Endothelial cell (in vitro differentiated cells): ENCODE measurements at regions not wholly inside any gene's neighbourhood (a gene's known extent, or its start where the extent isn't known, plus 50 kb on each side); places are given as distances from the start of the nearest gene placed in this dataset.
"Not testable (repeated sequence)": the region's sequence is repeated elsewhere in the genome, so short reads cannot be mapped to it uniquely, and the experiment has no call there.

ENCODE experiments used
- DNase-seq: peaks from one replicate; pipeline ENCODE4 v3.0.0; 2021; ENCODE audit warnings: low spot score
- H3K27ac Mint-ChIP-seq: one replicate; pipeline ENCODE4 v1.8.0; 2021; ENCODE audit warnings: mixed read lengths, inconsistent platforms; ENCODE audit not compliant: unreplicated experiment
- H3K27me3 Mint-ChIP-seq: one replicate; pipeline ENCODE4 v1.8.0; 2021; ENCODE audit warnings: mild to moderate bottlenecking, moderate library complexity, mixed read lengths, inconsistent platforms; ENCODE audit not compliant: unreplicated experiment
- H3K36me3 Mint-ChIP-seq: one replicate; pipeline ENCODE4 v1.8.0; 2021; ENCODE audit warnings: mild to moderate bottlenecking, low read depth, mixed read lengths, inconsistent platforms; ENCODE audit not compliant: unreplicated experiment
- H3K4me1 Mint-ChIP-seq: one replicate; pipeline ENCODE4 v1.8.0; 2021; ENCODE audit warnings: mild to moderate bottlenecking, mixed read lengths, inconsistent platforms; ENCODE audit not compliant: unreplicated experiment
- H3K4me3 Mint-ChIP-seq: one replicate; pipeline ENCODE4 v1.8.0; 2021; ENCODE audit warnings: mild to moderate bottlenecking, mixed read lengths, inconsistent platforms; ENCODE audit not compliant: unreplicated experiment
- H3K9me3 Mint-ChIP-seq: one replicate; pipeline ENCODE4 v1.8.0; 2021; ENCODE audit warnings: mixed read lengths, inconsistent platforms; ENCODE audit not compliant: unreplicated experiment
- CTCF ChIP-seq: fragments of 200-600 bp; sonication (generic); IDR thresholded peaks from one replicate; pipeline ENCODE4 v1.5.0; 2021; ENCODE audit warnings: antibody characterized with exemption; ENCODE audit not compliant: unreplicated experiment

GRCh38 chr11:49442669-49443068 is 234.3 kb upstream of the FOLH1 start:
- Mint-ChIP-seq H3K9me3 (peaks cover 8% of the 10 kb centered on the region), H3K4me1 (no peaks in the 10 kb centered on the region)
- no peak for DNase-seq

GRCh38 chr11:49439901-49440300 is 231.5 kb upstream of the FOLH1 start:
- not testable (repeated sequence) for H3K36me3 Mint-ChIP-seq, H3K4me1 Mint-ChIP-seq, DNase-seq, H3K4me3 Mint-ChIP-seq, H3K27ac Mint-ChIP-seq, H3K9me3 Mint-ChIP-seq, H3K27me3 Mint-ChIP-seq

More at GRCh38 chr11:49442669-49443068, 234.3 kb upstream of the FOLH1 start:
- H3K27ac Mint-ChIP-seq, result no peak overlapping the region
- H3K36me3 Mint-ChIP-seq, result no peaks in the 10 kb centered on the region
- no peaks in the 10 kb centered on the region for H3K27me3 Mint-ChIP-seq
- TF ChIP-seq CTCF, result no peak
- no peak overlapping the region for H3K4me3 Mint-ChIP-seq

- H3K27me3 Mint-ChIP-seq, H3K4me1 Mint-ChIP-seq, H3K4me3 Mint-ChIP-seq, H3K9me3 Mint-ChIP-seq, DNase-seq, H3K36me3 Mint-ChIP-seq, H3K27ac Mint-ChIP-seq: not testable (repeated sequence)
These were observed 225.9 kb upstream of the FOLH1 start for GRCh38 chr11:49434308-49434707.

- no peak for DNase-seq
- Mint-ChIP-seq H3K27ac (no peak overlapping the region), H3K27me3 (peaks cover 2% of the 10 kb centered on the region), H3K9me3 (peaks cover 3% of the 10 kb centered on the region), H3K36me3 (no peaks in the 10 kb centered on the region), H3K4me3 (no peak overlapping the region), H3K4me1 (no peaks in the 10 kb centered on the region)
- no peak for TF ChIP-seq CTCF
These were observed 223.9 kb upstream of the FOLH1 start for GRCh38 chr11:49432242-49432848.

- H3K36me3 Mint-ChIP-seq, result no peaks in the 10 kb centered on the region
- H3K9me3 Mint-ChIP-seq, result peaks cover 3% of the 10 kb centered on the region
- H3K27ac Mint-ChIP-seq, result no peak overlapping the region
- peaks cover 2% of the 10 kb centered on the region for H3K4me1 Mint-ChIP-seq
- no peak for TF ChIP-seq CTCF
- H3K4me3 Mint-ChIP-seq, result no peak overlapping the region
- no peaks in the 10 kb centered on the region for H3K27me3 Mint-ChIP-seq
- DNase-seq, result no peak
These were observed 215.7 kb upstream of the FOLH1 start for GRCh38 chr11:49424136-49424535.

GRCh38 chr11:49418877-49419276 is 210.5 kb upstream of the FOLH1 start:
- not testable (repeated sequence) for H3K9me3 Mint-ChIP-seq, H3K27me3 Mint-ChIP-seq, H3K4me1 Mint-ChIP-seq, H3K4me3 Mint-ChIP-seq, H3K36me3 Mint-ChIP-seq, H3K27ac Mint-ChIP-seq, DNase-seq
